ENCODE measurements at regions not wholly inside any gene's neighbourhood (a gene's known extent, or its start where the extent isn't known, plus 50 kb on each side); places are given as distances from the start of the nearest gene placed in this dataset.
"Not testable (repeated sequence)": the region's sequence is repeated elsewhere in the genome, so short reads cannot be mapped to it uniquely, and the experiment has no call there.

DNA sequence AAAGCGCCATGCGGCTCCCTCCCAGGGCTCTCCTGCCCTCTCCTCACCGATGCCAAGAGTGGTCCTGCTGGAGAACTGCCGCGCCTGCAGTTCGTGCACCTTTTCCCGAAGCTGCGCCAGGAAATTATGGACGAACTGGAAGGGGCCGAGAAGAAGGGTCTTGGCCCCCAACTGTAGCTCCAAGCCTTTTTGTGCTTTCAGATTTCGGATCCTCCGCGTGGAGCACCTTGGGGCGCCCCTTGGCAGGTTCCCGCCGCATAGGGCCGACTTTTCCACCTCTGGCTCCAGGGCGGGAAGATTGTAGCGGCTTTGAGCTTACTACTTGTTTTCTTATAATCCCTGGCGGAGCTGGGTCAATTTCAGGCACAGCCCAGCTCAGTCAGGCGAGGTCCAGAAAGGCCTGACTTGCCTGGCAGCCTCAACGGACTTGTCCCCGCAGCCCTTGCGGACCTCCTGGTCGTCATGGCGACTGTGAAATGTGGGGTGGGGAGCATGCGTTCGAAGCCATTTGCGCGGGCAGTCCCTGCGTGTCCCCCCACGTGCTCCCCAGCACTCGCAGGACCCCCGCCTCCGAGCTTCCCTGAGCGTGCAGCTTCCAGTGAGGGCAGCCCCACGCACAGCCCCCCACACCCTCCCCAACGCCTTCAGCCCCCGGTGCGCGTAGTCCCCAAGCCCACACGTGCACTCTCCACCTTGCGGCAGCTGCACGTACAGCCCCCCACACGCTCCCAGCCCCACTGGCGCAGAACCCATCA, 129.9 kb downstream of the KBTBD2 start:
- Histone ChIP-seq H3K27me3 (ENCODE audit: insufficient read depth, low read length, poor library complexity, severe bottlenecking) (no peaks in the 10 kb centered on the region), H3K4me3 (ENCODE audit: low read length, poor library complexity, severe bottlenecking) (no peak overlapping the region), H3K4me2 (ENCODE audit: low read depth, low read length, poor library complexity, severe bottlenecking) (no peak overlapping the region), H2AFZ (ENCODE audit: low read length) (no peak overlapping the region), H3K9me3 (ENCODE audit: insufficient read depth, low read depth, low read length) (no peaks in the 10 kb centered on the region), H3K9ac (ENCODE audit: low read depth, low read length, poor library complexity, severe bottlenecking) (no peak overlapping the region), H3K79me2 (ENCODE audit: insufficient read depth, low read length) (no peaks in the 10 kb centered on the region), H3K4me1 (ENCODE audit: insufficient read depth, low read length, poor library complexity, severe bottlenecking) (no peaks in the 10 kb centered on the region), H3K9me2 (replicated peaks; ENCODE audit: low read depth, low read length) (no peaks in the 10 kb centered on the region), H3K36me3 (ENCODE audit: insufficient read depth, low read length) (no peaks in the 10 kb centered on the region), H3F3A (ENCODE audit: low read depth) (no peaks in the 10 kb centered on the region), H4K20me1 (ENCODE audit: insufficient read depth, low read length, poor library complexity, severe bottlenecking) (no peaks in the 10 kb centered on the region)
- TF ChIP-seq EZH2phosphoT487 (IDR thresholded peaks at IDR 0.05; ENCODE audit: borderline replicate concordance) (no peak), CTCF (conservative IDR thresholded peaks at IDR 0.05; ENCODE audit: low read length) (no peak)

DNA sequence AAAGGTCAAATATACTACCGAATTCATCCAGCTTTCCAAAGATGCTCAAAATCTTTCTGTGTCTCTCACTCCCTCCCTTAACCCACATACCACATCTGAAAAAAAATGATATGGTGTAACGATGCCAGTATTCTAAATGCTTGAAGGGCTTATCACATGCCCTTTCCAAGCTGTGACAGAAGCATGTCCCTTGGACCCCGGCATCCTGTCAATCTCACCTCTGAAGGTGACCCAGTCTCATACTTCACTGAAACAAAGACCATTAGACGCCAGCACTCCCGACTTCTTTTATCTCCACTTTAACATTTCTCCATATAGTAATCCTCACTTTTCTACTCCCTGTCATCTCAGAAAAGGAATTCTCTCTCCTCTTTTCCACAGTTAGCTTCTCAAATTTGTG, 130.8 kb downstream of the KBTBD2 start:
- H3K9me3 ChIP-seq (ENCODE audit: insufficient read depth, low read depth, low read length); H3F3A ChIP-seq (ENCODE audit: low read depth); H3K4me2 ChIP-seq (ENCODE audit: low read depth, low read length, poor library complexity, severe bottlenecking); H3K36me3 ChIP-seq (ENCODE audit: insufficient read depth, low read length); H3K9me2 ChIP-seq (replicated peaks; ENCODE audit: low read depth, low read length); H4K20me1 ChIP-seq (ENCODE audit: insufficient read depth, low read length, poor library complexity, severe bottlenecking); H3K4me3 ChIP-seq (ENCODE audit: low read length, poor library complexity, severe bottlenecking); H3K4me1 ChIP-seq (ENCODE audit: insufficient read depth, low read length, poor library complexity, severe bottlenecking); H3K9ac ChIP-seq (ENCODE audit: low read depth, low read length, poor library complexity, severe bottlenecking); H3K79me2 ChIP-seq (ENCODE audit: insufficient read depth, low read length); H3K27me3 ChIP-seq (ENCODE audit: insufficient read depth, low read length, poor library complexity, severe bottlenecking); H2AFZ ChIP-seq (ENCODE audit: low read length): not testable (repeated sequence)

GRCh38 chr7:32759859-32760258, 131.7 kb downstream of the KBTBD2 start:
- H4K20me1 ChIP-seq (ENCODE audit: insufficient read depth, low read length, poor library complexity, severe bottlenecking); H2AFZ ChIP-seq (ENCODE audit: low read length); H3K4me3 ChIP-seq (ENCODE audit: low read length, poor library complexity, severe bottlenecking); H3K36me3 ChIP-seq (ENCODE audit: insufficient read depth, low read length); H3K4me1 ChIP-seq (ENCODE audit: insufficient read depth, low read length, poor library complexity, severe bottlenecking); H3K9ac ChIP-seq (ENCODE audit: low read depth, low read length, poor library complexity, severe bottlenecking); H3K9me3 ChIP-seq (ENCODE audit: insufficient read depth, low read depth, low read length); H3K79me2 ChIP-seq (ENCODE audit: insufficient read depth, low read length); H3K9me2 ChIP-seq (replicated peaks; ENCODE audit: low read depth, low read length); H3K4me2 ChIP-seq (ENCODE audit: low read depth, low read length, poor library complexity, severe bottlenecking); H3K27me3 ChIP-seq (ENCODE audit: insufficient read depth, low read length, poor library complexity, severe bottlenecking); H3F3A ChIP-seq (ENCODE audit: low read depth): not testable (repeated sequence)

- not testable (repeated sequence) for H3K79me2 ChIP-seq (ENCODE audit: insufficient read depth, low read length); H4K20me1 ChIP-seq (ENCODE audit: insufficient read depth, low read length, poor library complexity, severe bottlenecking); H3K9me3 ChIP-seq (ENCODE audit: insufficient read depth, low read depth, low read length); H2AFZ ChIP-seq (ENCODE audit: low read length); H3F3A ChIP-seq (ENCODE audit: low read depth); H3K4me2 ChIP-seq (ENCODE audit: low read depth, low read length, poor library complexity, severe bottlenecking); H3K4me1 ChIP-seq (ENCODE audit: insufficient read depth, low read length, poor library complexity, severe bottlenecking); H3K9me2 ChIP-seq (replicated peaks; ENCODE audit: low read depth, low read length); H3K27me3 ChIP-seq (ENCODE audit: insufficient read depth, low read length, poor library complexity, severe bottlenecking); H3K36me3 ChIP-seq (ENCODE audit: insufficient read depth, low read length); H3K9ac ChIP-seq (ENCODE audit: low read depth, low read length, poor library complexity, severe bottlenecking); H3K4me3 ChIP-seq (ENCODE audit: low read length, poor library complexity, severe bottlenecking)
These were observed 137.7 kb downstream of the KBTBD2 start for GRCh38 chr7:32753872-32754271.

DNA sequence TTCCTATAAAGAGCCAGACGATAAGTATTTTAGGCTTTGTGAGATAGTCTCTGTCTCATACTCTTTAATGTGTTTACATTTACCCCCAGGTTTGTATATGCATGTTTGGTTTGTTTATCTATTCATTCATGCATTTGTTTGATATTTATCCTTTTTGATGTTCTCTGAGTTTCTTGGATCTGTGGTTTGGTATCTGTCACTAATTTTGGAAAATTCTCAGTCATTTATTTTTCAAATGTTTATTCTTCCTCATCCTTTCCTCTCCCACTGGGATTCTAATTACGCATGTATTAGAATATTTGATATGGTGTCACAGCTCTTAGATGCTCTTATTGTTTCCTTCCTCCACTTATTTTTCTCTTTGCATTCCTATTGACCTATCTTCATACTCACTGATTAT, 143.2 kb downstream of the KBTBD2 start:
- not testable (repeated sequence) for H3K79me2 ChIP-seq (ENCODE audit: insufficient read depth, low read length); H3K4me1 ChIP-seq (ENCODE audit: insufficient read depth, low read length, poor library complexity, severe bottlenecking); H3K9me2 ChIP-seq (replicated peaks; ENCODE audit: low read depth, low read length); H3K4me3 ChIP-seq (ENCODE audit: low read length, poor library complexity, severe bottlenecking); H2AFZ ChIP-seq (ENCODE audit: low read length); H3K4me2 ChIP-seq (ENCODE audit: low read depth, low read length, poor library complexity, severe bottlenecking); H3K27me3 ChIP-seq (ENCODE audit: insufficient read depth, low read length, poor library complexity, severe bottlenecking); H3K9me3 ChIP-seq (ENCODE audit: insufficient read depth, low read depth, low read length); H3K9ac ChIP-seq (ENCODE audit: low read depth, low read length, poor library complexity, severe bottlenecking); H3F3A ChIP-seq (ENCODE audit: low read depth); H3K36me3 ChIP-seq (ENCODE audit: insufficient read depth, low read length); H4K20me1 ChIP-seq (ENCODE audit: insufficient read depth, low read length, poor library complexity, severe bottlenecking)

- H3K9me3 ChIP-seq (ENCODE audit: insufficient read depth, low read depth, low read length); H3F3A ChIP-seq (ENCODE audit: low read depth); H3K4me1 ChIP-seq (ENCODE audit: insufficient read depth, low read length, poor library complexity, severe bottlenecking); H2AFZ ChIP-seq (ENCODE audit: low read length); H3K36me3 ChIP-seq (ENCODE audit: insufficient read depth, low read length); H3K79me2 ChIP-seq (ENCODE audit: insufficient read depth, low read length); H3K4me3 ChIP-seq (ENCODE audit: low read length, poor library complexity, severe bottlenecking); H4K20me1 ChIP-seq (ENCODE audit: insufficient read depth, low read length, poor library complexity, severe bottlenecking); H3K9ac ChIP-seq (ENCODE audit: low read depth, low read length, poor library complexity, severe bottlenecking); H3K9me2 ChIP-seq (replicated peaks; ENCODE audit: low read depth, low read length); H3K27me3 ChIP-seq (ENCODE audit: insufficient read depth, low read length, poor library complexity, severe bottlenecking); H3K4me2 ChIP-seq (ENCODE audit: low read depth, low read length, poor library complexity, severe bottlenecking): not testable (repeated sequence)
These were observed 144.0 kb downstream of the KBTBD2 start for GRCh38 chr7:32747443-32748148.

Measured in Loucy (cell line).